Right atrium auricular region (tissue), 2 donors: ENCODE measurements at regions not wholly inside any gene's neighbourhood (a gene's known extent, or its start where the extent isn't known, plus 50 kb on each side); places are given as distances from the start of the nearest gene placed in this dataset.

Experiments
- DNase-seq: peaks from one replicate; pipeline ENCODE4 v3.0.0-alpha.2; 2019; ENCODE audit warnings: low spot score
- H3K27ac ChIP-seq, 2 donors: fragments of 200-600 bp; sonication (generic); 1 replicate in 1 of 2; 2 replicates in 1 of 2; pipeline ENCODE4 v1.5.1; 2016 to 2019
- H3K27me3 ChIP-seq, 2 donors: fragments of 200-600 bp; sonication (generic); one replicate each; pipeline versions ENCODE4 v1.5.1 to v1.6.0; 2017 to 2019
- H3K36me3 ChIP-seq: fragments of 200-600 bp; sonication (generic); one replicate; pipeline ENCODE4 v1.5.1; 2016
- H3K4me1 ChIP-seq, 2 donors: fragments of 200-600 bp; sonication (generic); one replicate each; pipeline versions ENCODE4 v1.5.1 to v1.6.0; 2017 to 2019
- H3K4me3 ChIP-seq, 2 donors: fragments of 200-600 bp; sonication (generic); 1 replicate in 1 of 2; 2 replicates in 1 of 2; pipeline ENCODE4 v1.5.1; 2017 to 2019; ENCODE audit warnings: mild to moderate bottlenecking in 1 of 2, moderate library complexity in 1 of 2
- H3K9me3 ChIP-seq, 2 donors: fragments of 200-600 bp; sonication (generic); one replicate each; pipeline ENCODE4 v1.5.1; 2019
- CTCF ChIP-seq, 2 donors: fragments of 200-600 bp; sonication (generic); IDR thresholded peaks; one replicate each; pipeline ENCODE4 v1.5.1; 2019; ENCODE audit warnings: antibody characterized with exemption in 2 of 2

GRCh38 chr15:60087561-60087960 lies 83.5 kb downstream of the FOXB1 start:
- no peaks in the 10 kb centered on the region for H3K27me3 ChIP-seq
- no peaks in the 10 kb centered on the region for H3K36me3 ChIP-seq
- no peak for DNase-seq

GRCh38 chr15:60090747-60091146 lies 86.6 kb downstream of the FOXB1 start:
- no peak overlapping the region for H3K4me3 ChIP-seq
- H3K4me1 ChIP-seq = no peaks in the 10 kb centered on the region
- DNase-seq = no peak
- H3K36me3 ChIP-seq = no peaks in the 10 kb centered on the region
- no peaks in the 10 kb centered on the region for H3K9me3 ChIP-seq
- H3K27ac ChIP-seq = no peak overlapping the region
- H3K27me3 ChIP-seq = no peaks in the 10 kb centered on the region
- TF ChIP-seq CTCF (IDR thresholded peaks at IDR 0.05) = no peak

More at GRCh38 chr15:60087561-60087960, 83.5 kb downstream of the FOXB1 start:
- Histone ChIP-seq H3K4me1 (no peaks in the 10 kb centered on the region), H3K27ac (no peak overlapping the region), H3K9me3 (no peaks in the 10 kb centered on the region), H3K4me3 (no peak overlapping the region)
- no peak for TF ChIP-seq CTCF (IDR thresholded peaks at IDR 0.05)

GRCh38 chr15:60091157-60091556 lies 87.0 kb downstream of the FOXB1 start:
- Histone ChIP-seq H3K4me3 (no peak overlapping the region), H3K27ac (no peak overlapping the region), H3K9me3 (no peaks in the 10 kb centered on the region), H3K36me3 (no peaks in the 10 kb centered on the region), H3K27me3 (no peaks in the 10 kb centered on the region), H3K4me1 (no peaks in the 10 kb centered on the region)
- TF ChIP-seq CTCF (IDR thresholded peaks at IDR 0.05) = no peak
- DNase-seq = no peak

- no peak for DNase-seq
- peaks cover 0 to 5% of the 10 kb centered on the region in 2 donors for H3K9me3 ChIP-seq
- no peak for TF ChIP-seq CTCF (IDR thresholded peaks at IDR 0.05)
- no peaks in the 10 kb centered on the region for H3K4me1 ChIP-seq
- H3K36me3 ChIP-seq = no peaks in the 10 kb centered on the region
- no peak overlapping the region for H3K4me3 ChIP-seq
- H3K27ac ChIP-seq = no peak overlapping the region
- no peaks in the 10 kb centered on the region for H3K27me3 ChIP-seq
Observed at GRCh38 chr15:60091911-60092310, 87.8 kb downstream of the FOXB1 start.

GRCh38 chr15:60093273-60094067 lies 89.4 kb downstream of the FOXB1 start:
- Histone ChIP-seq H3K27ac (no peak overlapping the region), H3K27me3 (no peaks in the 10 kb centered on the region), H3K36me3 (no peaks in the 10 kb centered on the region), H3K9me3 (peaks cover 0 to 7% of the 10 kb centered on the region in 2 donors), H3K4me3 (no peak overlapping the region), H3K4me1 (no peaks in the 10 kb centered on the region)
- no peak for TF ChIP-seq CTCF (IDR thresholded peaks at IDR 0.05)
- no peak for DNase-seq

GRCh38 chr15:60095711-60096110 lies 91.6 kb downstream of the FOXB1 start:
- Histone ChIP-seq H3K4me3 (no peak overlapping the region), H3K4me1 (no peaks in the 10 kb centered on the region), H3K27me3 (no peaks in the 10 kb centered on the region), H3K9me3 (peaks cover 0 to 7% of the 10 kb centered on the region in 2 donors), H3K27ac (no peak overlapping the region), H3K36me3 (no peaks in the 10 kb centered on the region)
- TF ChIP-seq CTCF (IDR thresholded peaks at IDR 0.05) = no peak
- DNase-seq = no peak
